ENCODE measurements at regions not wholly inside any gene's neighbourhood (a gene's known extent, or its start where the extent isn't known, plus 50 kb on each side); places are given as distances from the start of the nearest gene placed in this dataset.

- no peak for TF ChIP-seq EZH2 (IDR thresholded peaks at IDR 0.05)
- peak; percentile 44 for TF ChIP-seq CTCF (IDR thresholded peaks at IDR 0.05)
- TF ChIP-seq EZH2phosphoT487 (IDR thresholded peaks at IDR 0.05): no peak
These were observed 470.5 kb downstream of the LTN1 start for GRCh38 chr21:28522014-28522799.
